OCI-LY3 (cell line): ENCODE measurements at regions not wholly inside any gene's neighbourhood (a gene's known extent, or its start where the extent isn't known, plus 50 kb on each side); places are given as distances from the start of the nearest gene placed in this dataset.

Experiments
- H2AFZ ChIP-seq: fragments of 200-600, 300-600 bp; shearing (Covaris generic); 2 replicates; pipeline ENCODE4 v1.6.0; 2014; ENCODE audit warnings: antibody characterized with exemption, low read depth, low read length
- H3K27ac ChIP-seq: fragments of 200-600, 300-600 bp; sonication (generic); 2 replicates; pipeline ENCODE4 v1.5.1; 2014; ENCODE audit warnings: mild to moderate bottlenecking, low read length, moderate library complexity, mixed read lengths
- H3K27me3 ChIP-seq: fragments of 200-600, 300-600 bp; sonication (generic); 2 replicates; pipeline ENCODE4 v1.6.1; 2014; ENCODE audit warnings: low read depth, low read length, mixed read lengths
- H3K36me3 ChIP-seq: fragments of 200-600, 300-600 bp; sonication (generic); replicated peaks from 2 replicates; pipeline ENCODE3; 2014; ENCODE audit warnings: low read depth, low read length, mixed read lengths
- H3K4me1 ChIP-seq: fragments of 300-600, 200-600 bp; sonication (generic); 2 replicates; pipeline ENCODE4 v1.6.1; 2014; ENCODE audit warnings: low read length, mixed read lengths
- H3K4me2 ChIP-seq: fragments of 200-600, 300-600 bp; sonication (generic); 2 replicates; pipeline ENCODE4 v1.6.1; 2014; ENCODE audit warnings: low read length, mixed read lengths
- H3K4me3 ChIP-seq: fragments of 300-600, 200-600 bp; sonication (generic); 2 replicates; pipeline ENCODE4 v1.5.1; 2014; ENCODE audit warnings: antibody characterized with exemption, mild to moderate bottlenecking, low read length, moderate library complexity
- H3K79me2 ChIP-seq: fragments of 300-600, 200-600 bp; shearing (Covaris generic); 2 replicates; pipeline ENCODE4 v1.6.1; 2014; ENCODE audit warnings: mild to moderate bottlenecking, low read length, mixed read lengths
- H3K9ac ChIP-seq: fragments of 300-600, 200-600 bp; shearing (Covaris generic); 2 replicates; pipeline ENCODE4 v1.6.0; 2014; ENCODE audit warnings: mild to moderate bottlenecking, low read length, moderate library complexity
- H3K9me3 ChIP-seq: fragments of 200-600, 300-600 bp; shearing (Covaris generic); 2 replicates; pipeline ENCODE4 v1.6.1; 2014; ENCODE audit warnings: low read length, mixed read lengths; ENCODE audit not compliant: insufficient read depth
- H4K20me1 ChIP-seq: fragments of 200-600, 300-600 bp; sonication (generic); 2 replicates; pipeline ENCODE4 v1.6.1; 2016; ENCODE audit warnings: low read length, mixed read lengths; ENCODE audit not compliant: insufficient read depth
- CTCF ChIP-seq: fragments of 200-600, 300-600 bp; sonication (generic); IDR thresholded peaks from 2 replicates; pipeline ENCODE4 v1.5.1; 2014; ENCODE audit warnings: antibody characterized with exemption, low read length, low read depth
- EZH2phosphoT487 ChIP-seq: fragments of 200-600 bp; shearing (Covaris generic); IDR thresholded peaks from 2 replicates; pipeline ENCODE4 v1.6.1; 2018; ENCODE audit warnings: antibody characterized with exemption, mixed run types, low read depth

GRCh38 chr5:68534131-68534940 is 318.8 kb downstream of the PIK3R1 start:
- Histone ChIP-seq H3K27me3 (peaks cover 2% of the 10 kb centered on the region; the same call in 1 of the 2 replicates), H3K4me3 (no peak overlapping the region), H3K9me3 (no peaks in the 10 kb centered on the region), H2AFZ (no peak overlapping the region), H4K20me1 (no peaks in the 10 kb centered on the region), H3K36me3 (no peaks in the 10 kb centered on the region), H3K9ac (no peak overlapping the region), H3K4me2 (no peak overlapping the region), H3K4me1 (no peaks in the 10 kb centered on the region), H3K27ac (no peak overlapping the region), H3K79me2 (no peaks in the 10 kb centered on the region)
- no peak for TF ChIP-seq CTCF
- no peak for TF ChIP-seq EZH2phosphoT487

GRCh38 chr5:68534956-68535520 is 319.5 kb downstream of the PIK3R1 start:
- Histone ChIP-seq H3K9ac (no peak overlapping the region), H3K4me2 (no peak overlapping the region), H4K20me1 (no peaks in the 10 kb centered on the region), H3K27me3 (peaks cover 7% of the 10 kb centered on the region; the same call in 1 of the 2 replicates), H3K36me3 (no peaks in the 10 kb centered on the region), H3K4me1 (no peaks in the 10 kb centered on the region), H3K79me2 (no peaks in the 10 kb centered on the region), H3K9me3 (no peaks in the 10 kb centered on the region), H2AFZ (no peak overlapping the region), H3K4me3 (no peak overlapping the region), H3K27ac (no peak overlapping the region)
- TF ChIP-seq EZH2phosphoT487 = no peak
- no peak for TF ChIP-seq CTCF

GRCh38 chr5:68538814-68539420 is 323.4 kb downstream of the PIK3R1 start:
- Histone ChIP-seq H3K4me1 (peaks cover 6% of the 10 kb centered on the region; the same call in 1 of the 2 replicates), H3K79me2 (no peaks in the 10 kb centered on the region), H2AFZ (no peak overlapping the region), H3K4me2 (no peak overlapping the region), H3K9ac (no peak overlapping the region), H3K9me3 (no peaks in the 10 kb centered on the region), H3K27me3 (peaks cover 11% of the 10 kb centered on the region), H3K27ac (no peak overlapping the region), H4K20me1 (no peaks in the 10 kb centered on the region), H3K4me3 (no peak overlapping the region), H3K36me3 (no peaks in the 10 kb centered on the region)
- TF ChIP-seq CTCF (no peak), EZH2phosphoT487 (no peak)
